Effector CD8-positive, alpha-beta T cell (primary cell): ENCODE measurements at regions not wholly inside any gene's neighbourhood (a gene's known extent, or its start where the extent isn't known, plus 50 kb on each side); places are given as distances from the start of the nearest gene placed in this dataset.

Experiments
- DNase-seq: peaks from one replicate; lab custom pipeline; 2025; lab: John Stamatoyannopoulos, UW

DNA sequence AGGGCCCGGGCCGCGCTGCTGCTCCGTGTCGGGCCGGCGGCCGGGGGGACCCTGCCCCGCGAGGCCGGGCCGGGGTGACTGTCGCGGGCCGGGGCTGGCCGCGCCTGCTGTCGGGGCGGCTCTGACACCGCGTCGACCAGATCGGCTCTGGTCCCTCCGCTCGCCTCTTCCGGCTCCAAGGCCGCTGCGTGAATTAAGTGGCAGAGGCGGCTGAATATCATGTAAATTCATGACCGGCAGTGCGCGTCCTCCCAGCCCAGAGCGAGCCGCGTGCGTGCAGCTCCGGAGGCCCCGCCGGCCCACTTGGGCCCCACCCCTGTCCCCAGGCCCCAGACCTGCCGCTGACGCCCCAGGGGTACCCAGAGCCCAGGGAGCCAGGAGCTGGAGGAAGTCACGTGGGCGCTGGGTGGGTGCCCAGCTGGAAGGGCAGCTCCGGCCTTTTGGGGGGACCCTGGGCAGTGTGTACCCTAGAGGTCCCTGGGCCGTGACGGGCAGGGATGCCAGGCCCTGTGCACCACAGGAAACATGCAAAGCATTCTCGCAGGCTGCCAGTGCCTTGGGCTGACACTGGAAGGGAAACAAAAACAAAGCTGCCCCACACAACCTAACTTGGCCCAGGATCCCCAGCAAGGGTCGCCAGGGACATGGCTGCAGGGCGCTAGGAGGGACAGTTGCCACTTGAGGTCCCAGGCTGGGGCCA, 584.0 kb upstream of the MKI67 start:
- DNase-seq, result no peak

DNA sequence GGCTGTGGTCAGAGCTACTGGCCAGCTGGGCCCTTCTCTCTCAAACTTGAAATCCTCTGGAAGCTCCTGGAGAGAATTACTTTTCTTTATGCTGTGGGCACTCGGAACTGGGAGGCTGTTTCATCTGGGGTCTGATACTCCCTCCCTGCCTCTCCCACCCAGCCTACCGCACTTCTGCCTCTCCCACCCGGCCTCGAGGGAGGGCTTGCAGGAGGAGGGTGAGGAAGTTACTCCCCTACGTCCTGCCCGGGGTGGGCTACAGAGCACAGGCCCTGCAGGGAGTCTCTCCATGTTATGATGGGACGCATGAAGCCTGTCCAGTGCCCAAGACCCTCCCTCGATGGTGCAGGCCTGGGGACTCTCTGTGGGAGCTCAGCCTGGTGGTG, 584.6 kb upstream of the MKI67 start:
- DNase-seq, result no peak

DNA sequence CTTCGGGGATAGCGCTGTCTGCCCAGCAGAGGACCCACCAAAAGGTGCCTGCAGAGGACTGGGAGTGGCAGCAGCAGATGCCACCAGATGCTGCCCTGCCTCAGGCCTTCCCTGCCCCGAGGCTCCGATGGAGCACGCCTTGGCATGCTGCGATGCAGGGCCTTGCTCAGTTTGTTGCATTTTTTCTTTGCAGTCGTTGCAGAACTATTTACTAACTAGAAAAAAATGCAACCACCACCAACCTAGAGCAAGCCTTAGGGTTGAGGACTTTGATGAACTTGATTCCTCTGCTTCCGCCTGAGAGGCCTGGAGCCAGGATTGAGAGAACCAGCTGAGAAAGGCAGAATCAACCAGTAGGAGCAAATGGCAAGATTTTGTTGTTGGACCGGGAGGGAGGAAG, 585.6 kb upstream of the MKI67 start:
- no peak for DNase-seq

DNA sequence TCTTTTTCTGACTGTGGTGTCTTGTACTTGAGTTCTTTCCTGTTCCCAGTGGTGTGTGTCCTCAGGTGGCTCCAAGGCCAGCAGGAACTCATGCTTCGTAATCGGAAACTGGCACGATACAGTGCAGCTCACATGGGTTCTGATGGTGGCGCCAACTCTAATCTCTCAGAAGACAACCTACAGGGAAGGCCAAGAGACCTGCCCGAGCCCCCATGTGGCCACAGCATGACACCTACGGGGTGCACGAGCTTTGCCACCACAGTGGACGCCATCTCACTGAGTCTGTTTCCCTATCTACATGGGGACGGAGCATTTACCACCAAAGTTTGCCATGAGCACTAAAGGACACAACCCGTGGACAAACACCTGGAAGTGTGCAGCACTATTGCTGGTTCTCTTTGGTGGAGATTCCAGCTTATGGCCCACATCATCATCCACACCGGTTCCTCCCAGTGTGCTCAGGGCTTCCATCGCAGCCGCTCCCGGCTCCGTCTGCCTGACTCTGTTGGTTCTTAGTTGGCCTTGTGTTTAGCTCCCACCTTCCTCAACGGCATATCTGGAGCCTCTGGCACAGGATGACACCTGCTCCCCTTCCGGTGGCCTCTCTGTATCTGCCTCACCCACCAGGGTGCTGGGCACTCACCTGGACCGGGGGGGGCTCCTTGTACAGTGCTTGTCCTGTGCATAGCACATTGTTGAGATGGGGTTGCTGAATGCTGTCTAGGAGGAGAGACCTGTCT, 586.6 kb upstream of the MKI67 start:
- no peak for DNase-seq

DNA sequence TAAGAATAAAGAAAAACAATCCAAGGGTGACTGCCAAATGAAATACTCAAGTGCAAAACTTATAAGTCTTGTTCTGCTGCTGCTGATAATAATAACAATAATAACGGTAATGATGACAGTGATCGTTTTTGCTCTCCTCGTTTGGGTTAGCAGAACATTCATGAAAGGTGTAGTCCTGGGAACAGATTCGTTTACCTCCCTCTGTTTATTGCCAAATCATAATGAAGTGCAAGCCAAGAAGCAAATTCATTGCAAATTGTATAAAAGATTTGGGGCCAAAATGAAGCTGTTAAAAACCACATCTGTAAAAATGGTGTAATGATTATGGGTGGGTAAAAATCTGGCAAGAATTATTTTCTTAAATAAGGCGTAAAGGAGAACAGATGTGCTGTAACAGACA, 587.2 kb upstream of the MKI67 start:
- no peak for DNase-seq

DNA sequence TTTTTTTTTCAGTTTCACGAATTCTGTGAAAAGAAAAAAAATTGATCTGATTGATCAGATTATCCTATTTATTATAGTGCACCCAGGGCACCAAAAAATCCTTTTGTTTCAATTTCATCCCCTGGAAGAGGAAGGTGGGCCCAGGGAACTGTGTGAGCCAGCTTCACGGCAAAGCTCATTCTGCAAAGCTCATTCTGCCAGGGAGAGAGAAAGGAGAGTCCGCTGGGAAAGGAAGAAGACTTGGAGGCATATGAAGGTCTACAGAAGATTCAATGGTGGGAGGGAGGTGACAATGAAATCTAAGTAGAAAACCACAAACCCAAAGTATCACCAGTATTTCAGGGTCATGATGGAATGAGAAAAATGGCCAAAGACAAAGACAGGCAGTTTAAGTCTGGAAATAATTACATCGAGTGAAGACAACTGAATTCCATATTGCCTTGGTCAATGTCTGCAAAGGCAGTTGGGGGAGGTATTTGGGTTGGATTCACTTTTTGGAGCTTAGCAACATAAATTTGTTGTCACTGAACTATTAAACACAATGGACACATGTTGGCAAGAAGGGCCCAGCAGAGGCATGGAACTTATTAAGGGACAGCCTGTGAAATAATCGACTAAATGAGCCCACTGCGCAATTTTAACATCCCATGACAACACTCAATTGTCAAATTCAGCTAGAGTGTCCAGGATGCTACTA, 587.8 kb upstream of the MKI67 start:
- DNase-seq, result no peak

DNA sequence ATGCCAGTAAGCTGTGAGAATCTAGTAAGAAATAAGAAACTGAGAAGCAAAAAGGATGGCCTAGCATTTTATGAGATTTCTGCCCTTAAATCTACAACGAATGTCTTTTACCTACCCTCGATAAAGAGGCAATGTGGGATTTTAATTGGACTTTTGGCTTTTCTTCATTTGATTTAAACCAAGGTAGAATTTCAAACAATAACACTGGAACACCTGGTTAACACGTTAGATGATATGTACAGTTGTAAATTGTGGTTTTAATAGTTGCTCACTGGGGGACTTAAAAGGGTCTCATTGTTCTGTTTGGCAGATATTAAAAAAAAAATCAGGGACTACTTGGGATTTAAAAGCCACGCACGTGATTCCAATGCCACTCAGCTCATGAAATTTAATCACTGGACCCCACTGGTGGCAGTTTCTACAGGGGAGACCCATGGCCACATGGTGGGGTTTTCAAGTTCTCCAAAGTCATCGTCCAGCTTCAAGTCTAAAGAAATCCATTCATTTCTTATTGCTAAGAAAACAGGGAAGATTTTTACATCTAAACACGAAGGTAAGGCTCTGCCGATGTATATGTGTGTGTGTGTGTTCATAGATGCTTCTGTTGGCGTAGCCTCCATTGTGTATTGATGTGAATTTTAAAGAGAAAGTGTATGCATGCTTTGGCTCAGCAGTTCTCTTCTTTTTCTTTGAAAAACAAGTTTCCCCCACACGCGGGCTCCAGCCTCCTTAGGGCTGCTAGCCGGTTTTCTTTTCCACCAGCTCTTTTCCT, 588.6 kb upstream of the MKI67 start:
- DNase-seq, result no peak

DNA sequence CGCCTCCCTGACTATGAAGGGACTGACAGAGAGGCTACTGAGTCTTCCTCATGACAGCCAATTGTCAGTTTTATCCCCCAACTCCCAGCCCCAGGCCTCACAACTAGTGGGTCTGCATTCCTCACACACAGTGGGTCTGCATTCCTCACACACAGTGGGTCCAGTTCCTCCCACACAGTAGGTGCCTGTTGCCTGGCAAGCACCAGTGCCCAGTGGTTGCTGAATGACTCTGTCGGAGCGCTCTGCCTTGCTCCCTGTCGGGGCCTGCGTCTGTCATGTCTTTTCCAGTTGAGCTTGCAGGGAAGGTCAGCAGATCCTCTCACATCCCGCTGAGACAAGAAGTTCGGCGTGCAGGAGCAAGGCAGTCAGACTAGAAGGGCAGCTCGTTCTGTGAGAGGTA, 590.0 kb upstream of the MKI67 start:
- no peak for DNase-seq

DNA sequence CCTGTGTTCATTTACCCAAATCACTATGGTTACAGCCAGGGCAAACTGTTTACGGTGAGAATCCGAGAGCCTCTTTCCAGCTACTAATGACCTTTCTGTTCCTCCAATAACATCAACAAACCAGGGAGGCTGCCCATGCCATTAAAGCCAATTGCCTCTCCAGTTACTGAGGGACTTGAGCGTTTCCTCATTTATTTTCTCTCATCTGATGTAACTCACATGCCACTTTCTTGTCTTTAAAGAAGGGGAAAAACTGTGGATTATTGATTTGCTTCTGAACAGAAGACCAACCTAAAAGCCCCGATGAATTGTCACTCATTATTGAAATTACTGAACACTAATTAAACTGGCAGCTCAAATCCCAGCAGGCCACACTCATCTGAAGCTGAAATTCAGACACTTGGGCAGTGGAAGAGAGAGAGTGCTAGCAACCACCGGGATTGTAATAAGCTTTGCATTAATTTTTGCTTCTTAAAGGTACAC, 595.8 kb upstream of the MKI67 start:
- no peak for DNase-seq

DNA sequence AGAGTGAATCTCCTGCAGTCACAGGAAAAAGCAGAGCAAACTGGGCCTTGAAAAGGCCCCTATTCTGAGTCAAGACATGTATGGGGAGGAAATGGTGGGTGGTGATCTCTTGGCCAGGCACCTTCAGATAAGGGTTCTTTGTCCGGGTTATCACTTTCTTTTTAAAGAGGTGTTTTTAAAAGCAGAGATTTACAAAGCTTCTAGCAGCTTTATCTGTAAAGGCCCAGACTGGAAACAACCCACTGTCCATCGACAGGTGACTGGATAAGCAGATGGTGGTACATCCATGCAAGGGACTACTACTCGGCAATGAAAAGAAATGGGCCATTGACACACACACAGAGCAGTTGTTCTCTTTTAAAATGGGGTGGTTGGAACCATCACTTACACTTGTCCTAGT, 596.7 kb upstream of the MKI67 start:
- DNase-seq, result no peak

DNA sequence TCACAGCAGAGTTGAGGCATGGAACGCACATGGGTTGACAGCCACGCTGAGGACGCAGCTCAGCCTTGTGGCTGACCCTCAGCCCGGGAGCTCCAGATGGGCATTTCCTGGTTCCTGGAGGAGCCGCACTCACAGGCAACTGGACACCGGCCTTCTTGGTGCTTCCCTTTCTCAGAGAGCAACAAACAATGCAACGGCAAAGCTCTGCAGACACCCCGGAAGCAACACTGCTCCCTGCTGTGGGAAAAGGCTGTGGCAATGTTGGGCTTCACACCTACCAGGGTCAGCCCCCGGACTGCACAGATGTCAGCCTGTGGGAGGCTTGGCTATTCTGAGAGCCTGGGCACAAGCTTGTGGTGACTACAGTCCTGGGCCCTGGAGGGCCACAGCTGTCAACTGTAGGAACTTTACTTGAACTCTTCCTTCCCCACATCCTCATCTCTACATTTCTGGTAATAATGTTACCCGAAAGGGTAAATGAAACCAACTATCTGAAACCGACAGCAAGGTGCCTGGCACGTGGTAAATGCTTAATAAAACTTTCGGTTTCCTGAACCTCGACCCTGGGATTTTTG, 597.5 kb upstream of the MKI67 start:
- no peak for DNase-seq

DNA sequence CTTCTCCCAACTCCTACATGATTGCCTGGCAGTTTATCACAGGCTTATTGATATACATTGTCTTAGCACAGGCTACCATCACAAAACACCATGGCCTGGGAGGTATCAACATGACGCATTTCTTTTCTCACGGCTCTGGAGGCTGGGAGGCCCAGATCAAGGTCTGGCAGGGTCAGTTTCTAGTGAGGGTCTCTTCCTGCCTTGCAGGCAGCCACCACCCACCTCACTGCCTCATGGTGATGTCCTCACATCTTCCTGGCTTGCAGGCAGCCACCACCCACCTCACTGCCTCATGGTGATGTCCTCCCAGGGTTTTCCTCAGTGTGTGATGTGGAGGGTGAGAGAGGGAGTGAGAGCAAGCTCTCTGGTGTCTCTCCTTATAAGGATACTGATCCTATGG, 599.3 kb upstream of the MKI67 start:
- DNase-seq, result no peak

DNA sequence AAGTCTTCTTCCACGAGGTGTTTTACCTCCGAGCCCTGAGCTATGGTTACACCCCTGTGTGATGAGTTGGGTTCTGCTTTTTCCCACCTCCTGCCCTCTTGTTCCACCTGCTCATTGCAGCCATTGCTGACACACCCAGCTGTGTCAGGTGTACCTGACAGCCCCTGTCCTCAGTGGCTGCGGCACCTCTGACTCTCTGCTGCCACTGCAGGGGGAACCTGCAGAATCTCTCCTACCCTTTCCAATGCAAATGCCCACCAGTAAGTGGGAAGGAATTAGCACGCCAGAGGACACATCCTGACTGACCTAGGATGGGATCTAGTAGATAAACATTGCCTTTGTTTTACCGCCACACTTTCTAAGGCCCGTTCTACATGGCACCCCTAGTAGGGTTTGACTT, 600.9 kb upstream of the MKI67 start:
- no peak for DNase-seq

DNA sequence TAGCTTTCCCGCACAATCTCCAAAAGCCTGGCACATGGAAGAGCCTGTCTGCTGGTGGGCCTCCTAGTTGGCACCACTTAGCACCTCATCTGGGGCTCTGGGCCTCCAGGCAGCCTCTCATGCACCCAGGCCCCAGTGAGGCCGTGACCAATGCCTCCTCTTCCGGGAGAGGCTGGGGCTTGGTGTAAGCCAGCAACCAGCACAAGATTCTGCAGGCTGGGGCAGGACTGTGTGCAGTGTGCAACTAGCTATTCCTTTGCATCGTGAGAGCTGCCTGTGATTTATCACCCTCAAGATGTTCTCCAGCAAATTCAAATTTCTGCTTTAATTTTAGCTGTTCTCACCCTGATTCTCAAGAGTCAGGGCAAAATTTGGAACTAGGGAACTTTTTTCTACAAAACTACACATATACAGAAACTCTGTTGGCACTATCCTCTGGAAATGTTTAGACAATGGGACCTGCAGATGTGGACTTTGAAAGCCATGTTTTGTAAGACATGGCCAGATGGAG, 603.7 kb upstream of the MKI67 start:
- DNase-seq, result no peak

DNA sequence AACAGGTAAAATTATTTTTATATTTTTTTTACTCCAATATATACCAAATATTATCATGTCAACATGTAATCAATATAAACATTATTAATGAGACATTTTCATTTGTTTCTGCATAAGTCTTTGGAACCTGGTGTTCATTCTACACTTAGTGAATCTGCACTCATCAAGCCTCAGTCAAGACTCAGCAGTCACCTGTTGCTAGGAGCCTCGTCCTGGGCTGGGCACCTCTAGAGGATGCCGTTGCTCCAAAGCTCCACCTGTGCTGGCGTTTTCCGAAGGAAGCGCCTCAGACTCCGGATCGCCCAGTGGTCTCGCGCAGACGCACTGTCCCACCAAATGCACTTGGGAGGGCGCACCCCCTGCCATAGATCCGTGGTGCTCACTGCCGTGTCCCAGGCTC, 604.7 kb upstream of the MKI67 start:
- DNase-seq, result no peak

DNA sequence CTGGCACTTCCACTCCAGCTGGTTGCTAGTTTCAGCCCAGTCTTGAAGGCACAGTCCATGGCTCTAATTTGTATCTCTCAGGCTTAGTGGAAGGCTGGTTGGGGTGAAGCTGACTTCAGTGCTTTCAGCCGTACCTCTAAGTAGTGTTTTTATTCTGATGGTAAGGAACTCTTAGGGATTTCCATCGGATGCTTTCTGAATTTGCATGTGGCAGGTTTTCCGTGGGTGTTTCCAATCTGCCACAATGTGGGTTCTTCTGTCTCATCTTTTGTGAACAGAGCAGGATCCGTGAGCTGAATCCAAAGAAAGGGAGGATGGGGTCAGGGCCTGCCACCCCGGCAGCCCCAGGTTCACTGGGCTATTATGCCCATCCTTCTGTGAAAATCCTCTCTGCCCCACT, 607.9 kb upstream of the MKI67 start:
- DNase-seq, result no peak

DNA sequence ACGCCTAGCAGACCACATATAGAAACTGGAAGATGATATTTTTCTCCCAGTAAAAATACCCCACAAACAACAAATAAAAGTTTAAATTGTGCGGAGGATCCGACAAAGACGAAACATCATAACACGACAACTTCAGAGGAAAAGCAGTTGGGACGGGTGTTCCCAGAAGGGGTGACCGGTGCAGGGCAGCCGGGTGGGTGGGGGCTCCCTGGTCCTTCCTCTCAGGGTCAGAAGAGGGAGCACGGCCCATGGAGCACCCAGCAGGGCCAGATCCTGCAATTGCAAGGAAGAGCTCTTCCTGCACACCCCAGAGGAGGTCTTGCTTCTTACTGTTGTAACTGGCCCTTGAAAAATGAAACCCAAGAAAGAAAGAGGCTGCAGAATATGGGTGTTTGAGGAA, 608.5 kb upstream of the MKI67 start:
- DNase-seq, result no peak

DNA sequence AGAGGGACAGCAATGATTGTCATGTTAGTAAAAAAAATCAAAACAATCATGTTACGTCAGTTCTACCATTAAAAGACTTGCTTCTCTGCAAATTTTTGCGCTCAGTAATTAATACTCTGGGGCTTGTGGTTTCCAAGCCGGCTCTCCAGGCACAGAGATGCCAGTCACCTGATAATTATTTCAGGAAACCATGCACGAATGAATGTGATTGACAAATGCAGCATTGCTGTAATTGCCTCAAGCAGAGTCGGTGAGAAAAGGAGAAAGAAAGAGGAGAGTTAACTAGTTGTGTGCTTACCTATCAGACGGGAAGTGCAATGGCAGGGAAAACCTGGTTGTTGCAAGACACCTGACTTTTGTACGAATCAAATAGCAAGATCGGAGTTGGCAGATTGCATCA, 609.8 kb upstream of the MKI67 start:
- no peak for DNase-seq

DNA sequence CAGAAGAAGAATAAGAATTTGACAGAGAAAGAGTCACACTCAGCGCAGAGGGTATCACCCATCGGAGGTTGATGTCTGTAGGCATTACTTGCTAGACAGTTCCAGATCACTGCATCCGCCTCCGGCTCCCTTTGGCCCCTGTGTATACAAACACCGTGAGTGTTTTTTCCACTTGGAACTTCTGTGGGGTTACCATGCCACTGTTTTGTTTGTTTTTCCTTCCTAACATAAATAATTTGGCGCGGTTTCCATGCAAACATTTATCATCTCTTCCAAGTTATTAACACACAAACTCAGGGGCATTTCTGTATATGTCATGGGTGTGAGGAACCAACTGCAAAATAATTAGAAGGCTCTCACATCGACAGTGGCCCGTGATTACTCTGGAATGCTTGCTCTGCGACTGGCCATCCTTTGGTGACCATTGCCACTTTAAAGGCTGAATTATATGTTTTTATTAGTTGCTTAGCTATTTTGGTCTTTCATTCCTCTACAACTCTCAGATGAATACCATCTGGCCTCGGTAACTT, 612.2 kb upstream of the MKI67 start:
- no peak for DNase-seq

DNA sequence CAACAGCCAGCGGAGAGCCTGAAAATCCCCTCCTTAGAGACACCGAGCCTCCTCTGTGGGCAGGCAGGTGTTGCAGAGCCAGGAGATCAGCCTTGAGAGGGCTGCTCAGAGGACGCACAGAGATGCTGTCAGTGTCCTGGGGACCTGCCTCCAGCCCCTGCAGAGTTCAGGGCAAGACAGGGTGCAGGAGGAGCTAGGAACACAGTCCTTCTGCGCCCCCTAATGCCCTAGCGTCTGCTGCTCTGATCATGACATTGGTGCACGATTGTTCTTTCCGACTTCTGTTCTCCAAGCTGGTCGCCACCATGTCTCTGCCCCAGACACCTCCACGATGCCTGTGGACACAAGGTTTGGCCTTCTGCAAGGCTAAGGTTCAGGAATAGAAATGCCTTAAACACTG, 613.7 kb upstream of the MKI67 start:
- no peak for DNase-seq

DNA sequence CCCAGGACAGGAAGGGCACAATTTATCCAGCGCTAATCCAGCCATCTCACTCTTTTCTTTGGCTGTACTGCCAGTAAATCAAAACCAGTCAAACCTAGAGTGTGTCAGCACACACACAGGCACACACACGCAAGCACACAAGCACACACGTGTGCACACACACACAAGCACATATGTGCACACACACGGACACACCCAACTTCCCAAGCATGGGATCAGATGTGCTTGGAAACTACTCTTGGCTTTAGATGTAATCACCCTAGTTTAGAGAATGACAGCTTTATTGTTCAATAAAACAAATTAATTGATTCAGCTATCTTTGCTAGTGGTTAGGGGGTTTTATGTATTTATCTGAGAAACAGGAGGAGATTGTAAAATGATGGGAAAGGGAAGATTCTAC, 615.0 kb upstream of the MKI67 start:
- DNase-seq, result no peak

DNA sequence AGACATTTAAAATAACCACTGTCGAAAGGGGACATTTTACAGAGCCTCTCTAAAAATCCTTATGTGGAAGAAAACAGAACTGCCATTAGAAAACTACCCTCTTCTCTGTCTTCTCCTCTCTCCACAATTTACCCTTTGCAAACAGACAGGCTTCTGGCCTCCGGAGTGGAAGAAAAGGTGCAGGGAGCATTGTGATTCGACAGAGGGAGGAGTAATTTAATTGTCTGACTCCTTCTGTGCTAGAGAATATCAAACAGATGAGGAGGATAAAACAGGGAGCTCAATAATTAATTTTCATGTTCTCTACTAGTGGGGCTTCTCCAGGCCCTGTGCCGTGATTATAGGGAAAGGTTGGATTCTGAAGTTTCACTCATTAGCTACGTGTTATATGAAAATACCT, 615.5 kb upstream of the MKI67 start:
- no peak for DNase-seq
